OCI-LY1 (cell line): ENCODE measurements at regions not wholly inside any gene's neighbourhood (a gene's known extent, or its start where the extent isn't known, plus 50 kb on each side); places are given as distances from the start of the nearest gene placed in this dataset.

Experiments
- H2AFZ ChIP-seq: fragments of 200-600 bp; sonication (generic), shearing (Covaris generic); 2 replicates; pipeline ENCODE4 v1.6.0; 2014; ENCODE audit warnings: antibody characterized with exemption, mild to moderate bottlenecking, low read length
- H3F3A ChIP-seq: fragments of 200-600 bp; sonication (generic), shearing (Covaris generic); 2 replicates; pipeline ENCODE4 v1.6.0; 2014; ENCODE audit warnings: mild to moderate bottlenecking, antibody characterized with exemption, low read length, moderate library complexity; ENCODE audit not compliant: insufficient read depth
- H3K27ac ChIP-seq: fragments of 200-600 bp; sonication (generic); 2 replicates; pipeline ENCODE4 v1.5.1; 2014; ENCODE audit warnings: low read length, mixed run types, mild to moderate bottlenecking, low read depth; ENCODE audit not compliant: poor library complexity, severe bottlenecking
- H3K27me3 ChIP-seq: fragments of 200-600 bp; sonication (generic); 2 replicates; pipeline ENCODE4 v1.6.0; 2014; ENCODE audit warnings: antibody characterized with exemption, mild to moderate bottlenecking, low read length, moderate library complexity; ENCODE audit not compliant: insufficient read depth
- H3K36me3 ChIP-seq: fragments of 200-600 bp; sonication (generic); 2 replicates; pipeline ENCODE4 v1.6.1; 2014; ENCODE audit warnings: mild to moderate bottlenecking, antibody characterized with exemption, low read length, moderate library complexity, mixed read lengths; ENCODE audit not compliant: insufficient read depth
- H3K4me1 ChIP-seq: fragments of 200-600 bp; sonication (generic); 2 replicates; pipeline ENCODE4 v1.5.1; 2014; ENCODE audit warnings: mild to moderate bottlenecking, low read length, moderate library complexity; ENCODE audit not compliant: insufficient read depth, severe bottlenecking
- H3K4me2 ChIP-seq: fragments of 200-600 bp; sonication (generic), shearing (Covaris generic); 2 replicates; pipeline ENCODE4 v1.6.1; 2014; ENCODE audit warnings: low read length
- H3K4me3 ChIP-seq: fragments of 200-600 bp; sonication (generic); 2 replicates; pipeline ENCODE4 v1.5.1; 2014; ENCODE audit warnings: low read length, low read depth, mild to moderate bottlenecking, mixed read lengths; ENCODE audit not compliant: poor library complexity, severe bottlenecking
- H3K79me2 ChIP-seq: fragments of 200-600 bp; shearing (Covaris generic); 2 replicates; pipeline ENCODE4 v1.6.1; 2016; ENCODE audit warnings: mixed run types, low read length, mixed read lengths; ENCODE audit not compliant: insufficient read depth
- H3K9ac ChIP-seq: fragments of 200-600 bp; sonication (generic), shearing (Covaris generic); 2 replicates; pipeline ENCODE4 v1.6.1; 2014; ENCODE audit warnings: mild to moderate bottlenecking, low read length, mixed read lengths
- H3K9me2 ChIP-seq: fragments of 200-600 bp; sonication (generic), shearing (Covaris generic); 2 replicates; pipeline ENCODE4 v1.6.1; 2014; ENCODE audit warnings: low read depth, mild to moderate bottlenecking, low read length, mixed read lengths
- H3K9me3 ChIP-seq: fragments of 200-600 bp; shearing (Covaris generic); 2 replicates; pipeline ENCODE4 v1.6.1; 2014; ENCODE audit warnings: low read length, mixed read lengths
- H4K20me1 ChIP-seq: fragments of 200-600 bp; sonication (generic), shearing (Covaris generic); 2 replicates; pipeline ENCODE4 v1.6.0; 2016; ENCODE audit warnings: mild to moderate bottlenecking, low read length; ENCODE audit not compliant: insufficient read depth
- EZH2 ChIP-seq: fragments of 200-600 bp; sonication (generic), shearing (Covaris generic); IDR thresholded peaks from 2 replicates; pipeline ENCODE4 v1.8.0; 2017; ENCODE audit warnings: borderline replicate concordance, mixed run types, mild to moderate bottlenecking, antibody characterized with exemption, low read length, moderate library complexity, mixed read lengths
- TF ChIP-seq, protein P1 (sequence below): fragments of 200-600 bp; sonication (generic), shearing (Covaris generic); IDR thresholded peaks from 2 replicates; pipeline ENCODE4 v1.5.1; 2017; ENCODE audit warnings: mild to moderate bottlenecking, antibody characterized with exemption, low read length, moderate library complexity, mixed read lengths

DNA sequence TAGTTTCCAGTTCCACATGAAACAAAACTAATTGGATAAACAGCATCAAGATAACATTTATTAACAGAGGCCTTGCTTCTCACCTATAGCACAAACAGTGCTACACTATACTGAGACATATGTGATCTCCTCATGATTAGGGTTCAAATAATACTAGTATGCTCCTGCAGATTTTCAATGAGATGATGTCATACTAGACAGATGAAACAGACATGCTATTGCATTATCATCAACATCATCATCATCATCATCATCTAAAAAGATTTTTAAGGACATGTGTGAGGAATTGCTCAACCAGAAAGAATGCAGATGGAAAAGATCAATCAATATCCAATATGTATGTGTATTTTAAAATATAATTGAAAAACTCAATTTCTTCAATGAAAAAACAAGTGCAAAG lies 932.3 kb downstream of the METTL15 start:
- Histone ChIP-seq H2AFZ (no peak overlapping the region), H3K9me3 (no peaks in the 10 kb centered on the region), H3K27ac (no peak overlapping the region), H3K27me3 (no peaks in the 10 kb centered on the region), H3K4me1 (no peaks in the 10 kb centered on the region), H4K20me1 (no peaks in the 10 kb centered on the region), H3F3A (no peaks in the 10 kb centered on the region), H3K4me2 (no peak overlapping the region), H3K36me3 (no peaks in the 10 kb centered on the region), H3K9me2 (no peaks in the 10 kb centered on the region), H3K79me2 (no peaks in the 10 kb centered on the region), H3K4me3 (no peak overlapping the region), H3K9ac (no peak overlapping the region)
- TF ChIP-seq, protein P1, sequence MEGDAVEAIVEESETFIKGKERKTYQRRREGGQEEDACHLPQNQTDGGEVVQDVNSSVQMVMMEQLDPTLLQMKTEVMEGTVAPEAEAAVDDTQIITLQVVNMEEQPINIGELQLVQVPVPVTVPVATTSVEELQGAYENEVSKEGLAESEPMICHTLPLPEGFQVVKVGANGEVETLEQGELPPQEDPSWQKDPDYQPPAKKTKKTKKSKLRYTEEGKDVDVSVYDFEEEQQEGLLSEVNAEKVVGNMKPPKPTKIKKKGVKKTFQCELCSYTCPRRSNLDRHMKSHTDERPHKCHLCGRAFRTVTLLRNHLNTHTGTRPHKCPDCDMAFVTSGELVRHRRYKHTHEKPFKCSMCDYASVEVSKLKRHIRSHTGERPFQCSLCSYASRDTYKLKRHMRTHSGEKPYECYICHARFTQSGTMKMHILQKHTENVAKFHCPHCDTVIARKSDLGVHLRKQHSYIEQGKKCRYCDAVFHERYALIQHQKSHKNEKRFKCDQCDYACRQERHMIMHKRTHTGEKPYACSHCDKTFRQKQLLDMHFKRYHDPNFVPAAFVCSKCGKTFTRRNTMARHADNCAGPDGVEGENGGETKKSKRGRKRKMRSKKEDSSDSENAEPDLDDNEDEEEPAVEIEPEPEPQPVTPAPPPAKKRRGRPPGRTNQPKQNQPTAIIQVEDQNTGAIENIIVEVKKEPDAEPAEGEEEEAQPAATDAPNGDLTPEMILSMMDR, result no peak
- TF ChIP-seq EZH2, result no peak

DNA sequence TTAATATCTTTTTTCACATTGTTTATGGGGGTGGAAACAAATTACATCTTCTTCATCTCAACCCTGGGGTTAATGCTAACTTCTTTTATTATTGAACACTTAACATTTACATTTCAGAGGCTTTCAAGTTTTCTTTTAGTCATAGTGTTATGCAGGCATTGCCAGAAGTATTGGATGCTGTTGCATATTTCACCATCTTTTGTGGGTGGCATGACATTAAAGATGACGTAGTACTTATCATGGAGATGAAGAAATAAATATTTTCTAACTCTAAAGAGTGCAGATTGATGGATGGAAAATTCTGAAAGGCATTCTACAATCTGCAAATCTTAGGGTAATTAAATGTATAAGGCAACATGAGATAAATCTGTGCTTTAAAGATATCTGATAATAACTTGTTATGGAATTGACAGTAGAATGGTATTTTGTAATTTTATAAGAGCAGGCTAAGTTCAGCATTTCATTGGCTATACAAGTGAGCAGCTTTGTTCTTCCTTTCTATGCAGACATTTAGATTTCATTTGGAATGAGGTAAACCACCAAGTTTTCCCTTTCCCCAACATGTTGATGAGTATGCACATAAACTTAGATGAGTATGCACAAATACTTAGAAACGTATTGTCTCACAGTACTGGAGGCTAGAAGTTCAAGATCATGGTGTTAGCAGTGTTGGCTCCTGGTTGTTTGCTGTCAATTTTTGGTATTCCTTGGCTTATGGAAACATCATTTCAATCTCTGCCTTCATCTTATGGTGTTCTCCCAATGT lies 924.4 kb downstream of the METTL15 start:
- H2AFZ ChIP-seq, result no peak overlapping the region
- H3K9ac ChIP-seq, result no peak overlapping the region
- H4K20me1 ChIP-seq, result no peaks in the 10 kb centered on the region
- H3K27ac ChIP-seq, result no peak overlapping the region
- no peaks in the 10 kb centered on the region for H3K79me2 ChIP-seq
- no peaks in the 10 kb centered on the region for H3K27me3 ChIP-seq
- H3K36me3 ChIP-seq, result no peaks in the 10 kb centered on the region
- H3K9me3 ChIP-seq, result 0 out of 2 replicates have a peak, but pooled peaks cover 3% of the 10 kb centered on the region
- TF ChIP-seq, protein P1, result no peak
- TF ChIP-seq EZH2, result no peak
- no peaks in the 10 kb centered on the region for H3K9me2 ChIP-seq
- no peaks in the 10 kb centered on the region for H3F3A ChIP-seq
- no peaks in the 10 kb centered on the region for H3K4me1 ChIP-seq
- no peak overlapping the region for H3K4me2 ChIP-seq
- no peak overlapping the region for H3K4me3 ChIP-seq

DNA sequence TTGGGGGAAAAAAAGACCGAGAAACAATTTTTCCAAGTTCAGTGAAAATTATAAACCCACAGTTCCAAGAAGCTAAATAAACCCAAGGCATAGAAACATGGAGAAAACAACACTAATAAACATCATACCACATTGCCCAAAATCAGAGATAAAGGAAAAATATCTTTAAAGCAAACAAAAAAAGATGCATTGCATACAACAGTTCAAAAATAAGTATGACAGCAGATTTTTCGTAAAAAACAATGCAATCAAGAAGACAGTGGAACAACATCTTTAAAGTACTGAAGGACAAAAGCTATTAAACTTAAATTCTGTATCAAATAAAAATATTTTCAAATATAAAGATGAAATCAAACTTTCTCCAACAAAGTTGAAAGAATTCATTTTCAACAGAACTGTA lies 921.3 kb downstream of the METTL15 start:
- Histone ChIP-seq H3K9me3 (0 out of 2 replicates have a peak, but pooled peaks cover 3% of the 10 kb centered on the region), H2AFZ (no peak overlapping the region), H3K36me3 (no peaks in the 10 kb centered on the region), H3K4me1 (no peaks in the 10 kb centered on the region), H3F3A (no peaks in the 10 kb centered on the region), H3K9me2 (no peaks in the 10 kb centered on the region), H4K20me1 (no peaks in the 10 kb centered on the region), H3K4me3 (no peak overlapping the region), H3K79me2 (no peaks in the 10 kb centered on the region), H3K27ac (no peak overlapping the region), H3K27me3 (no peaks in the 10 kb centered on the region), H3K4me2 (no peak overlapping the region), H3K9ac (no peak overlapping the region)
- TF ChIP-seq EZH2, result no peak
- TF ChIP-seq, protein P1, result no peak
